GM10248 (cell line): ENCODE measurements at regions not wholly inside any gene's neighbourhood (a gene's known extent, or its start where the extent isn't known, plus 50 kb on each side); places are given as distances from the start of the nearest gene placed in this dataset.

Source experiments
- CTCF ChIA-PET: fragments of 300-600 bp; sonication (Branson Sonifier 250); formaldehyde crosslinking; extraction: SDS; loops from one replicate; lab custom pipeline; 2021; ENCODE audit warnings: antibody characterized with exemption; lab: Yijun Ruan, JAX
- POLR2A ChIA-PET: fragments of 350-650 bp; sonication (Branson Sonifier 250); formaldehyde crosslinking; extraction: SDS; loops from one replicate; lab custom pipeline; 2020; ENCODE audit warnings: antibody characterized with exemption; lab: Yijun Ruan, JAX
- DNase-seq: peaks from one replicate; pipeline ENCODE4 v3.0.0; 2012; ENCODE audit errors: extremely low spot score
- CTCF ChIP-seq: IDR thresholded peaks from 2 replicates; pipeline ENCODE4 v1.5.1; 2012; ENCODE audit warnings: mild to moderate bottlenecking, low read depth; ENCODE audit errors: extremely low read depth, missing control alignments, control extremely low read depth

DNA sequence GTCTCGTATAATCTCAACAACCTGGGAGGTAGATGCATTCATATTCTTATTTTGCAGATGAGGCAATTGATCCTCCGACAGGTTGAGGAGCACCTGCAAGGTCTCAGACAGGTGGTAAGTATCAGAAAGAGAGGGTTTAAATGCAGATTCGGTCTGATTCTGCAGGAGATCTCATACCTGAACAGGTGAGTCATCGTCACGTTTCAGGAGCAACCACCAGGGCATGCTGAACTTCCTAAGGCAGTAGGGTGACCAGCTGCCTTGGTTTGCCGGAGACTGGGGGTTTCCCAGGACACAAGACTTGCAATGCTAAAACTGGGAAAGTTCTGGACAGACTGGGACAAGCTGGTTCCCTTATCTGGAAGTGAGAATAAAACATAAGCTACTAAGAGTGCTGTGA, 68.8 kb upstream of the TSHZ3 start:
- no peak for TF ChIP-seq CTCF
- no peak for DNase-seq
- ChIA-PET CTCF (no interaction called here), POLR2A (no interaction called here)

- no peak for TF ChIP-seq CTCF
- ChIA-PET CTCF (no interaction called here), POLR2A (no interaction called here)
- no peak for DNase-seq
Observed at GRCh38 chr19:31418692-31419430, 69.6 kb upstream of the TSHZ3 start.

- ChIA-PET POLR2A (no interaction called here), CTCF (no interaction called here)
- DNase-seq = no peak
- no peak for TF ChIP-seq CTCF
Observed at GRCh38 chr19:31419871-31420445, 70.7 kb upstream of the TSHZ3 start.

DNA sequence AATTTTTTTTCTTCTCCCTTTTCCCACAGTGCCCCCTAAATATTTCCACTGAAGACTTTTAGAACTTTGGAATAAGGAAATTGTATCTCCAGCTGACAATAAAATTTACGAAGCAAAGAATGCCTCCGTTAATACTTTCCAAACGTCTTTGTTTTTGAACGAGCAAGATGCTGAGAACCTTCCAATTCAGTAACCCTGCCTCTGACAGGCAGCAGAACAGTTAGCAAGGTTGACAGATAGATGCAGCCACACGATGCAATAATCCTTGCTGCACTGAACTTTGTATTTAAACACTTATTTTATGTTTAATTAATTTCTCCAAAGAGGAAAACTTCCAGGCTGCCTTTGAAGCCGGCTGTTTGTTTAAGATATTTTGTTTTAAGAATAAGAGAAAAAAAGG, 71.8 kb upstream of the TSHZ3 start:
- no peak for TF ChIP-seq CTCF
- ChIA-PET POLR2A (no interaction called here), CTCF (no interaction called here)
- DNase-seq = no peak

- ChIA-PET CTCF (no interaction called here), POLR2A (no interaction called here)
- TF ChIP-seq CTCF = no peak
- no peak for DNase-seq
Observed at GRCh38 chr19:31421856-31422255, 72.6 kb upstream of the TSHZ3 start.

- ChIA-PET CTCF (no interaction called here), POLR2A (no interaction called here)
- TF ChIP-seq CTCF = no peak
- DNase-seq = no peak
Observed at GRCh38 chr19:31423896-31424295, 74.7 kb upstream of the TSHZ3 start.
